ENCODE measurements at regions not wholly inside any gene's neighbourhood (a gene's known extent, or its start where the extent isn't known, plus 50 kb on each side); places are given as distances from the start of the nearest gene placed in this dataset.
A peak's percentile ranks its signal among the peaks of the same experiment; 100 is the strongest.

GRCh38 chr4:181477591-181477990 is 765.6 kb upstream of the TENM3 start:
- no peak for DNase-seq (ENCODE audit: low read depth)

- DNase-seq (ENCODE audit: low read depth), result no peak
Measured at GRCh38 chr4:181478656-181479055, 764.5 kb upstream of the TENM3 start.

GRCh38 chr4:181479141-181479540 is 764.1 kb upstream of the TENM3 start:
- DNase-seq (ENCODE audit: low read depth), result no peak

GRCh38 chr4:181484396-181484795 is 758.8 kb upstream of the TENM3 start:
- DNase-seq (ENCODE audit: low read depth), result no peak

- DNase-seq (ENCODE audit: low read depth), result no peak
Measured at GRCh38 chr4:181488926-181489325, 754.3 kb upstream of the TENM3 start.

GRCh38 chr4:181498148-181498547 is 745.1 kb upstream of the TENM3 start:
- DNase-seq (ENCODE audit: low read depth), result no peak

GRCh38 chr4:181502611-181503010 is 740.6 kb upstream of the TENM3 start:
- DNase-seq (ENCODE audit: low read depth), result no peak

- DNase-seq (ENCODE audit: low read depth), result no peak
Measured at GRCh38 chr4:181503687-181504390, 739.4 kb upstream of the TENM3 start.

- no peak for DNase-seq (ENCODE audit: low read depth)
Measured at GRCh38 chr4:181504924-181505323, 738.3 kb upstream of the TENM3 start.

GRCh38 chr4:181507180-181507835 is 735.9 kb upstream of the TENM3 start:
- DNase-seq (ENCODE audit: low read depth), result no peak

- DNase-seq (ENCODE audit: low read depth), result no peak
Measured at GRCh38 chr4:181507938-181508337, 735.3 kb upstream of the TENM3 start.

GRCh38 chr4:181508601-181509000 is 734.6 kb upstream of the TENM3 start:
- DNase-seq (ENCODE audit: low read depth), result no peak

- no peak for DNase-seq (ENCODE audit: low read depth)
Measured at GRCh38 chr4:181509073-181509472, 734.1 kb upstream of the TENM3 start.

GRCh38 chr4:181517491-181517890 is 725.7 kb upstream of the TENM3 start:
- no peak for DNase-seq (ENCODE audit: low read depth)

GRCh38 chr4:181520790-181521189 is 722.4 kb upstream of the TENM3 start:
- no peak for DNase-seq (ENCODE audit: low read depth)

- no peak for DNase-seq (ENCODE audit: low read depth)
Measured at GRCh38 chr4:181523973-181524372, 719.2 kb upstream of the TENM3 start.

- no peak for DNase-seq (ENCODE audit: low read depth)
Measured at GRCh38 chr4:181524499-181524898, 718.7 kb upstream of the TENM3 start.

- peak; percentile 58 for DNase-seq (ENCODE audit: low read depth)
Measured at GRCh38 chr4:181525634-181526033, 717.6 kb upstream of the TENM3 start.

- peak; percentile 63 for DNase-seq (ENCODE audit: low read depth)
Measured at GRCh38 chr4:181528570-181529184, 714.5 kb upstream of the TENM3 start.

- no peak for DNase-seq (ENCODE audit: low read depth)
Measured at GRCh38 chr4:181529537-181529936, 713.7 kb upstream of the TENM3 start.

GRCh38 chr4:181536196-181536746 is 706.9 kb upstream of the TENM3 start:
- DNase-seq (ENCODE audit: low read depth), result no peak

GRCh38 chr4:181536811-181537434 is 706.3 kb upstream of the TENM3 start:
- no peak for DNase-seq (ENCODE audit: low read depth)

Measured in RPMI7951 (cell line).